Mesenchymal stem cell (in vitro differentiated cells and primary cell): ENCODE measurements at regions not wholly inside any gene's neighbourhood (a gene's known extent, or its start where the extent isn't known, plus 50 kb on each side); places are given as distances from the start of the nearest gene placed in this dataset.

Experiments
- DNase-seq: peaks from one replicate; pipeline ENCODE4 v3.0.0-alpha.2; 2013
- H2AFZ ChIP-seq: one replicate; pipeline ENCODE4 v1.6.1; 2013; ENCODE audit warnings: low read depth, mild to moderate bottlenecking, control low read depth, inconsistent platforms, low read length, moderate library complexity
- H2AK5ac ChIP-seq: 2 replicates; pipeline ENCODE4 v1.6.1; 2013; ENCODE audit warnings: low read length, moderate library complexity, mild to moderate bottlenecking, inconsistent platforms; ENCODE audit not compliant: severe bottlenecking
- H2BK120ac ChIP-seq: one replicate; pipeline ENCODE4 v1.6.1; 2013; ENCODE audit warnings: low read depth, mild to moderate bottlenecking, inconsistent platforms, low read length, moderate library complexity
- H2BK12ac ChIP-seq, 2 experiments: one replicate each; pipeline ENCODE4 v1.6.1; 2013; ENCODE audit warnings: inconsistent platforms in 2 of 2, low read length in 2 of 2, mild to moderate bottlenecking in 2 of 2, moderate library complexity in 2 of 2, control low read depth in 1 of 2
- H2BK15ac ChIP-seq: one replicate; pipeline ENCODE4 v1.6.1; 2013; ENCODE audit warnings: mild to moderate bottlenecking, low read depth, inconsistent platforms; ENCODE audit not compliant: poor library complexity, severe bottlenecking
- H2BK5ac ChIP-seq: 2 replicates; pipeline ENCODE4 v1.6.1; 2013; ENCODE audit warnings: low read depth, mild to moderate bottlenecking, low read length, control low read depth, inconsistent platforms; ENCODE audit not compliant: poor library complexity, severe bottlenecking
- H3K14ac ChIP-seq, 2 experiments: one replicate each; pipeline ENCODE4 v1.6.1; 2013; ENCODE audit warnings: inconsistent platforms in 2 of 2, low read length in 2 of 2, control low read depth in 1 of 2, mild to moderate bottlenecking in 1 of 2, moderate library complexity in 1 of 2
- H3K18ac ChIP-seq, 2 experiments: one replicate each; pipeline ENCODE4 v1.6.1; 2013; ENCODE audit warnings: inconsistent platforms in 2 of 2, low read length in 2 of 2, control low read depth in 1 of 2, low read depth in 1 of 2, mild to moderate bottlenecking in 1 of 2
- H3K23ac ChIP-seq, 2 experiments: one replicate each; pipeline ENCODE4 v1.6.1; 2013; ENCODE audit warnings: inconsistent platforms in 2 of 2, low read length in 2 of 2, mild to moderate bottlenecking in 2 of 2, moderate library complexity in 2 of 2, control low read depth in 1 of 2
- H3K27ac ChIP-seq: 2 replicates; pipeline ENCODE4 v1.5.1; 2013; ENCODE audit warnings: mild to moderate bottlenecking, moderate library complexity, low read length, control low read depth, inconsistent platforms; ENCODE audit not compliant: poor library complexity, severe bottlenecking
- H3K27me3 ChIP-seq, 2 experiments: 2 replicates each; pipeline versions ENCODE4 v1.6.1 to v1.7.0; 2013; ENCODE audit warnings: low read length in 2 of 2, mild to moderate bottlenecking in 2 of 2, moderate library complexity in 2 of 2, control low read depth in 1 of 2, inconsistent platforms in 1 of 2; ENCODE audit not compliant: control insufficient read depth in 1 of 2, insufficient read depth in 1 of 2
- H3K36me3 ChIP-seq, 2 experiments: 2 replicates each; pipeline versions ENCODE4 v1.6.1 to v1.7.0; 2013; ENCODE audit warnings: low read length in 2 of 2, control low read depth in 1 of 2, inconsistent platforms in 1 of 2, low read depth in 1 of 2, mild to moderate bottlenecking in 1 of 2; ENCODE audit not compliant: insufficient read depth in 2 of 2, control insufficient read depth in 1 of 2
- H3K4ac ChIP-seq, 2 experiments: one replicate each; pipeline ENCODE4 v1.6.1; 2013; ENCODE audit warnings: inconsistent platforms in 2 of 2, low read length in 2 of 2, mild to moderate bottlenecking in 2 of 2, moderate library complexity in 2 of 2, control low read depth in 1 of 2, low read depth in 1 of 2
- H3K4me1 ChIP-seq: 2 replicates; pipeline ENCODE4 v1.6.1; 2013; ENCODE audit warnings: low read depth, low read length, control low read depth; ENCODE audit not compliant: control insufficient read depth, insufficient read depth
- H3K4me2 ChIP-seq: 2 replicates; pipeline ENCODE4 v1.6.1; 2013; ENCODE audit warnings: low read length, mild to moderate bottlenecking, inconsistent platforms; ENCODE audit not compliant: poor library complexity, severe bottlenecking
- H3K4me3 ChIP-seq, 2 experiments: 2 replicates each; pipeline versions ENCODE4 v1.5.1 to v1.7.0; 2013; ENCODE audit warnings: low read length in 2 of 2, mild to moderate bottlenecking in 2 of 2, control low read depth in 1 of 2, low read depth in 1 of 2; ENCODE audit not compliant: insufficient read depth in 1 of 2
- H3K79me1 ChIP-seq: replicated peaks from 2 replicates; pipeline ENCODE4 v1.6.1; 2013; ENCODE audit warnings: mild to moderate bottlenecking, control low read depth, low read length, inconsistent platforms; ENCODE audit not compliant: poor library complexity, severe bottlenecking
- H3K9ac ChIP-seq: 2 replicates; pipeline ENCODE4 v1.7.0; 2013; ENCODE audit warnings: mild to moderate bottlenecking, low read length, moderate library complexity
- H3K9me3 ChIP-seq: 2 replicates; pipeline ENCODE4 v1.7.0; 2013; ENCODE audit warnings: mild to moderate bottlenecking, low read length; ENCODE audit not compliant: control insufficient read depth
- H4K8ac ChIP-seq: one replicate; pipeline ENCODE4 v1.6.1; 2013; ENCODE audit warnings: inconsistent platforms, mild to moderate bottlenecking, low read length, moderate library complexity
- H4K91ac ChIP-seq: one replicate; pipeline ENCODE4 v1.6.1; 2013; ENCODE audit warnings: mild to moderate bottlenecking, low read length, inconsistent platforms
- WGBS: methylation state at CpG from one replicate; pipeline ENCODE4 v1.1.7; 2013; ENCODE audit warnings: mixed read lengths; 5-methylcytosine and 5-hydroxymethylcytosine counted together

- Histone ChIP-seq H4K8ac (no peak overlapping the region), H2BK12ac (no peak overlapping the region), H3K27me3 (no peaks in the 10 kb centered on the region), H2AFZ (no peak overlapping the region), H2BK120ac (no peak overlapping the region), H3K14ac (no peak overlapping the region), H3K18ac (no peak overlapping the region), H3K9ac (no peak overlapping the region), H4K91ac (no peak overlapping the region), H3K36me3 (no peaks in the 10 kb centered on the region), H3K79me1 (no peaks in the 10 kb centered on the region), H3K23ac (no peak overlapping the region), H2BK15ac (no peak overlapping the region), H3K9me3 (no peaks in the 10 kb centered on the region), H3K4ac (no peak overlapping the region), H2BK5ac (no peak overlapping the region), H3K27ac (no peak overlapping the region), H3K4me3 (no peak overlapping the region), H3K4me2 (no peak overlapping the region), H2AK5ac (no peak overlapping the region), H3K4me1 (peaks cover 2% of the 10 kb centered on the region)
- DNase-seq: no peak
- 92% methylated on average over 2 of the region's 2 CpGs for WGBS
These were observed 181.1 kb upstream of the NABP1 start for GRCh38 chr2:191496838-191497237.

GRCh38 chr2:191497822-191498221 is 180.1 kb upstream of the NABP1 start:
- H2BK5ac ChIP-seq: no peak overlapping the region
- H2BK12ac ChIP-seq: no peak overlapping the region
- no peak for DNase-seq

GRCh38 chr2:191499050-191499449 is 178.9 kb upstream of the NABP1 start:
- no peaks in the 10 kb centered on the region for H3K9me3 ChIP-seq
- no peak overlapping the region for H2BK120ac ChIP-seq
- no peak overlapping the region for H2BK15ac ChIP-seq
- no peak overlapping the region for H3K4me2 ChIP-seq
- H3K79me1 ChIP-seq: no peaks in the 10 kb centered on the region
- H3K4me1 ChIP-seq: peaks cover 4% of the 10 kb centered on the region
- H3K23ac ChIP-seq: no peak overlapping the region
- no peak overlapping the region for H3K9ac ChIP-seq
- H3K4me3 ChIP-seq: no peak overlapping the region
- no peak overlapping the region for H3K27ac ChIP-seq
- 95% methylated on average over 5 of the region's 5 CpGs for WGBS
- no peak for DNase-seq
- no peaks in the 10 kb centered on the region for H3K36me3 ChIP-seq
- H3K18ac ChIP-seq: no peak overlapping the region
- H2BK12ac ChIP-seq: no peak overlapping the region
- H2AFZ ChIP-seq: no peak overlapping the region
- no peak overlapping the region for H3K4ac ChIP-seq
- H2AK5ac ChIP-seq: no peak overlapping the region
- H4K91ac ChIP-seq: no peak overlapping the region
- no peak overlapping the region for H3K14ac ChIP-seq
- H4K8ac ChIP-seq: no peak overlapping the region
- no peak overlapping the region for H2BK5ac ChIP-seq
- no peaks in the 10 kb centered on the region for H3K27me3 ChIP-seq

More at GRCh38 chr2:191497822-191498221, 180.1 kb upstream of the NABP1 start:
- Histone ChIP-seq H3K79me1 (no peaks in the 10 kb centered on the region), H2AFZ (no peak overlapping the region), H3K18ac (no peak overlapping the region), H2BK15ac (no peak overlapping the region), H3K4me3 (no peak overlapping the region), H2AK5ac (no peak overlapping the region), H4K8ac (no peak overlapping the region), H3K14ac (no peak overlapping the region), H2BK120ac (no peak overlapping the region), H3K4ac (no peak overlapping the region), H3K27me3 (no peaks in the 10 kb centered on the region), H3K4me1 (peaks cover 4% of the 10 kb centered on the region), H3K9ac (no peak overlapping the region), H3K27ac (no peak overlapping the region), H3K9me3 (no peaks in the 10 kb centered on the region), H4K91ac (no peak overlapping the region), H3K36me3 (no peaks in the 10 kb centered on the region), H3K4me2 (no peak overlapping the region), H3K23ac (no peak overlapping the region)
- 100% methylated on average over 3 of the region's 3 CpGs for WGBS

GRCh38 chr2:191499874-191500565 is 177.9 kb upstream of the NABP1 start:
- no peaks in the 10 kb centered on the region for H3K9me3 ChIP-seq
- 97% methylated on average over 9 of the region's 9 CpGs for WGBS
- H4K91ac ChIP-seq: no peak overlapping the region
- H2BK120ac ChIP-seq: no peak overlapping the region
- H3K27ac ChIP-seq: no peak overlapping the region
- H3K4me3 ChIP-seq: peak overlapping the region in 1 of 2 experiments; percentile 33
- H3K4ac ChIP-seq: no peak overlapping the region
- no peak overlapping the region for H2BK5ac ChIP-seq
- H3K14ac ChIP-seq: peak overlapping the region in 1 of 2 experiments; percentile 37
- H2BK15ac ChIP-seq: no peak overlapping the region
- H3K4me1 ChIP-seq: peaks cover 4% of the 10 kb centered on the region
- H2AFZ ChIP-seq: no peak overlapping the region
- no peak overlapping the region for H2AK5ac ChIP-seq
- no peak overlapping the region for H3K23ac ChIP-seq
- H2BK12ac ChIP-seq: no peak overlapping the region
- peak overlapping the region in 1 of 2 experiments; percentile 1 for H3K18ac ChIP-seq
- peak overlapping the region; percentile 52 for H4K8ac ChIP-seq
- H3K36me3 ChIP-seq: no peaks in the 10 kb centered on the region
- no peaks in the 10 kb centered on the region for H3K79me1 ChIP-seq
- DNase-seq: no peak
- peak overlapping the region; percentile 8 for H3K9ac ChIP-seq
- no peaks in the 10 kb centered on the region for H3K27me3 ChIP-seq
- H3K4me2 ChIP-seq: no peak overlapping the region
